ENCODE measurements at regions not wholly inside any gene's neighbourhood (a gene's known extent, or its start where the extent isn't known, plus 50 kb on each side); places are given as distances from the start of the nearest gene placed in this dataset.

DNA sequence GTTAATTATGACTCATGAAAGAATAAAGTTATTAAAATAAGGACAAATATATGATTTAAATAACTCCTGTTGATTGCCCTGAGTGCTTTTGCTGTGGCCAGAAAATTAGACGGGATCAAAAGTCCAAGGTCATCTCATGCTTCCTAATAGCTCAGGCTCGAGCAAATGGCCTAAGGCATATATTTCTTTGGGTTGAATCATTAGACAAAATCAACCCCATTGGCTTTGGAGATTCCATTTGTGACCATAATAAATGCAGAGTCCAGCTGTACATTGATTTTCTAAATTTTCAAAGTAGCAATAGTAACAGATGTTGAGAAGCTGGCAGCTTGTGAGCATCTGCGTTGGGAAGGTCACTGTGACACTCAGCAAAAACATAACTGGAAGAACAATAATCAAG, 464.5 kb upstream of the TGFBR2 start:
- TF ChIP-seq MXI1 (conservative IDR thresholded peaks at IDR 0.05; ENCODE audit: poor library complexity, severe bottlenecking) = no peak
- TF ChIP-seq, protein P1, sequence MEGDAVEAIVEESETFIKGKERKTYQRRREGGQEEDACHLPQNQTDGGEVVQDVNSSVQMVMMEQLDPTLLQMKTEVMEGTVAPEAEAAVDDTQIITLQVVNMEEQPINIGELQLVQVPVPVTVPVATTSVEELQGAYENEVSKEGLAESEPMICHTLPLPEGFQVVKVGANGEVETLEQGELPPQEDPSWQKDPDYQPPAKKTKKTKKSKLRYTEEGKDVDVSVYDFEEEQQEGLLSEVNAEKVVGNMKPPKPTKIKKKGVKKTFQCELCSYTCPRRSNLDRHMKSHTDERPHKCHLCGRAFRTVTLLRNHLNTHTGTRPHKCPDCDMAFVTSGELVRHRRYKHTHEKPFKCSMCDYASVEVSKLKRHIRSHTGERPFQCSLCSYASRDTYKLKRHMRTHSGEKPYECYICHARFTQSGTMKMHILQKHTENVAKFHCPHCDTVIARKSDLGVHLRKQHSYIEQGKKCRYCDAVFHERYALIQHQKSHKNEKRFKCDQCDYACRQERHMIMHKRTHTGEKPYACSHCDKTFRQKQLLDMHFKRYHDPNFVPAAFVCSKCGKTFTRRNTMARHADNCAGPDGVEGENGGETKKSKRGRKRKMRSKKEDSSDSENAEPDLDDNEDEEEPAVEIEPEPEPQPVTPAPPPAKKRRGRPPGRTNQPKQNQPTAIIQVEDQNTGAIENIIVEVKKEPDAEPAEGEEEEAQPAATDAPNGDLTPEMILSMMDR (IDR thresholded peaks at IDR 0.05; ENCODE audit: poor library complexity, severe bottlenecking) = no peak

Measured in neural cell (in vitro differentiated cells).